ENCODE measurements at regions not wholly inside any gene's neighbourhood (a gene's known extent, or its start where the extent isn't known, plus 50 kb on each side); places are given as distances from the start of the nearest gene placed in this dataset.

DNA sequence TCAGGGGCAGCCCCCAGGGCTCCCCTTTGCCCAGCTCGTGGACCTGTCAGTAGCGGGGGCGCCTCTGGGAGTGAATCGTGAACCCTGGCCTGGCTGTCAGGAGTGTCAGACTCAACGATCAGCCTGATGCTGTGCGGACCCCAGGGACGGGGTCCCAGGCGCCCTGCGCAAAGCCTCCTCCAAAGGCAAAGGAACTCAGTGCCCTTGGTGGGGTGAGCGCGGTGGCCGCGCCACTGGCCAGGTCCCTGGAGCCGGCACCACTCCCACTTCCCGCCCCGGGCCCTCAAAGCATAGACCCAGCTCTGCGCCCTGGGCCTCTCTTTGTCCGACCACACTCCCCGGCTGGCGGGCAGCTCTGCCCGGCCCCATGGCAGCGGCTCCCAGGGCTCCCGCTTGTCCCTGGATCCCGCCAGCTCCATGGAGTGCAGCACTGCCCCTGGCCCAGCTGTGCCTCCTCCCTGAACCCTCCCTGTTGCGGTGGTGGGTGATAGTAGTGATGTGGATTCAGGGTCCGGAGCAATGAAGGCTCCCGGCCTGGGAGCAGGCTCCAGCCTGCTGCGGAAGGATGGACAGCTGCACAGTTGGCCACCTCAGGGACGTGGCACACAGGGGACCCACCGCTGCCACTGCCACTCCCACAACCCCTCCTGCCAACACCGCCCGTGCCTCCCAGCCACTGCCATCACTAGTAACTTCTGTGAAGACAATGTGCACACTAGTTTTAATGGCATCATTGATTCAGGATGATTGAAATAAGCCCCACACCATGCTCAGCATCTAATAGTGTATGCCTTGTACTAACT is 263.8 kb downstream of the ZBBX start:
- TF ChIP-seq, protein P1, sequence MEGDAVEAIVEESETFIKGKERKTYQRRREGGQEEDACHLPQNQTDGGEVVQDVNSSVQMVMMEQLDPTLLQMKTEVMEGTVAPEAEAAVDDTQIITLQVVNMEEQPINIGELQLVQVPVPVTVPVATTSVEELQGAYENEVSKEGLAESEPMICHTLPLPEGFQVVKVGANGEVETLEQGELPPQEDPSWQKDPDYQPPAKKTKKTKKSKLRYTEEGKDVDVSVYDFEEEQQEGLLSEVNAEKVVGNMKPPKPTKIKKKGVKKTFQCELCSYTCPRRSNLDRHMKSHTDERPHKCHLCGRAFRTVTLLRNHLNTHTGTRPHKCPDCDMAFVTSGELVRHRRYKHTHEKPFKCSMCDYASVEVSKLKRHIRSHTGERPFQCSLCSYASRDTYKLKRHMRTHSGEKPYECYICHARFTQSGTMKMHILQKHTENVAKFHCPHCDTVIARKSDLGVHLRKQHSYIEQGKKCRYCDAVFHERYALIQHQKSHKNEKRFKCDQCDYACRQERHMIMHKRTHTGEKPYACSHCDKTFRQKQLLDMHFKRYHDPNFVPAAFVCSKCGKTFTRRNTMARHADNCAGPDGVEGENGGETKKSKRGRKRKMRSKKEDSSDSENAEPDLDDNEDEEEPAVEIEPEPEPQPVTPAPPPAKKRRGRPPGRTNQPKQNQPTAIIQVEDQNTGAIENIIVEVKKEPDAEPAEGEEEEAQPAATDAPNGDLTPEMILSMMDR (IDR thresholded peaks at IDR 0.05) = no peak
- ATAC-seq (ENCODE audit: poor library complexity) (no peak), DNase-seq (peak in 1 of 14 experiments; percentile 6)
- POLR2A ChIA-PET = no interaction called here
- Mint-ChIP-seq H3K4me1 (ENCODE audit: low read depth) (no peaks in the 10 kb centered on the region), H3K36me3 (ENCODE audit: low read depth) (no peaks in the 10 kb centered on the region), H3K9me3 (peaks cover 5% of the 10 kb centered on the region), H3K27ac (no peak overlapping the region), H3K27me3 (no peaks in the 10 kb centered on the region), H3K4me3 (no peak overlapping the region)
- CTCF ChIA-PET = no interaction called here
- H3K9me3 ChIP-seq (ENCODE audit: control insufficient read depth in 1 of 2, insufficient read depth in 1 of 2, low read length in 2 of 2) = peaks cover 0 to 24% of the 10 kb centered on the region in 2 experiments
- no peaks in the 10 kb centered on the region for H3K36me3 ChIP-seq (ENCODE audit: insufficient read depth, low read length)
- H3K4me3 ChIP-seq (ENCODE audit: low read length) = no peak overlapping the region
- H3K27me3 ChIP-seq (ENCODE audit: control insufficient read depth in 1 of 2, insufficient read depth in 2 of 2, low read length in 2 of 2) = no peaks in the 10 kb centered on the region
- intact Hi-C loops (cut with DNase I, micrococcal nuclease) = no loop called here
- no peaks in the 10 kb centered on the region for H3K4me1 ChIP-seq (ENCODE audit: insufficient read depth, low read length)
- H3K27ac ChIP-seq (ENCODE audit: low read depth in 1 of 2, low read length in 2 of 2) = no peak overlapping the region

DNA sequence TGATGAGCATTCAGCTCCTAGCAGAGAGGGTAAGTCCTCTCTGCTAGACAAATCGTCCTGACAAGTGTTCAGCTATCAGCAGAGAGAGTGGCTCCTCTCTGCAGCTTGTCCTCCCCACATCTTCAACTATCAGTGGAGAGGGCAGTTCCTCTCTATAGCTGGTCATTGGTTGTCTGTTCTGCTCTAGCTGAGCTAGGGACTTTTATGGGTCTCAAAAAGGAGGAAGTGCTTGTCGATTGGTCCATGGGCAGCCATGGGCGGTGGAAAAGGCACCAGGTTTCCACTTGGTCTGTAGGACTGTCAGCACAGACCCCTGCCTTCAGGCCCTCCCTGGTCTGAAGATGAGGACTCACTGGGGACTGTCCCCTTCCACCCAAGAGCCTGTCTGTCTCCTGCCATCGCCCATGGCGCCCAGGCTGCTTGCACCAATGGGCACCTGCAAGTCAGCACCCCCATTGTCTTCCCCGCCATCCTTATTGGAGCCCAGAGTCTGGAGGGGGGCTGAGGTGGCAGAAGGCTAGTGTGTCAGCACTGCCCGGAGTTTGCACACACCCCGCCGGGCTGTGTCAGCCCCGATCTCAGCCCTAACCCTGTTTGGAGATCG is 264.7 kb downstream of the ZBBX start:
- POLR2A ChIA-PET = no interaction called here
- Histone ChIP-seq H3K9me3 (ENCODE audit: control insufficient read depth in 1 of 2, insufficient read depth in 1 of 2, low read length in 2 of 2) (peaks cover 0 to 24% of the 10 kb centered on the region in 2 experiments), H3K4me3 (ENCODE audit: low read length) (no peak overlapping the region), H3K27ac (ENCODE audit: low read depth in 1 of 2, low read length in 2 of 2) (no peak overlapping the region), H3K27me3 (ENCODE audit: control insufficient read depth in 1 of 2, insufficient read depth in 2 of 2, low read length in 2 of 2) (no peaks in the 10 kb centered on the region), H3K4me1 (ENCODE audit: insufficient read depth, low read length) (no peaks in the 10 kb centered on the region), H3K36me3 (ENCODE audit: insufficient read depth, low read length) (no peaks in the 10 kb centered on the region)
- TF ChIP-seq, protein P1 (IDR thresholded peaks at IDR 0.05) = no peak
- no peaks in the 10 kb centered on the region for H3K36me3 Mint-ChIP-seq (ENCODE audit: low read depth)
- H3K27me3 Mint-ChIP-seq = no peaks in the 10 kb centered on the region
- ATAC-seq (ENCODE audit: poor library complexity) (no peak), DNase-seq (no peak)
- H3K4me3 Mint-ChIP-seq = no peak overlapping the region
- no peaks in the 10 kb centered on the region for H3K4me1 Mint-ChIP-seq (ENCODE audit: low read depth)
- H3K27ac Mint-ChIP-seq = no peak overlapping the region
- H3K9me3 Mint-ChIP-seq = peaks cover 5% of the 10 kb centered on the region
- intact Hi-C loops (cut with DNase I, micrococcal nuclease) = no loop called here
- CTCF ChIA-PET = no interaction called here

DNA sequence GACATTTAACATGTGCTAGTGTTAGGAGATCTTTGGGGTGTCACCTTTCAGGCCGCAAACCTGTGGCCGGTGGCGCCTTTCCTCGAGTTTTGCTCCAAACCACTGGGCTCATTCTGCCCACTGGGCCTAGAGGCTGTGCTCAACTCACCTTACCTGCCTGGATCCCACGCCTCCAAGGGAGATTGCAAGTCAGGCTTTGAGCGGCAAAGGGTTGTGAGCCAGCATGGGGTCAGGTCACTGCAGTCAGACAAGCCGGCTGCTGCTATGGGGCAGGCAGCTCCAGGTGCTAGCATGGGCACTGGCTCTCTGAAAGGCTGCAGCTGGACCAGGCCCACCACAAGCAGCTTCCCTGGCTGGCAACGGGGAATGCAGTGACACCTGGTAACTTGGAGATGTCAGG is 265.5 kb downstream of the ZBBX start:
- Histone ChIP-seq H3K27ac (ENCODE audit: low read depth in 1 of 2, low read length in 2 of 2) (no peak overlapping the region), H3K4me1 (ENCODE audit: insufficient read depth, low read length) (no peaks in the 10 kb centered on the region), H3K27me3 (ENCODE audit: control insufficient read depth in 1 of 2, insufficient read depth in 2 of 2, low read length in 2 of 2) (no peaks in the 10 kb centered on the region), H3K4me3 (ENCODE audit: low read length) (no peak overlapping the region), H3K9me3 (ENCODE audit: control insufficient read depth in 1 of 2, insufficient read depth in 1 of 2, low read length in 2 of 2) (peaks cover 0 to 24% of the 10 kb centered on the region in 2 experiments), H3K36me3 (ENCODE audit: insufficient read depth, low read length) (no peaks in the 10 kb centered on the region)
- no peaks in the 10 kb centered on the region for H3K27me3 Mint-ChIP-seq
- DNase-seq (no peak), ATAC-seq (ENCODE audit: poor library complexity) (no peak)
- intact Hi-C loops (cut with DNase I, micrococcal nuclease) = no loop called here
- ChIA-PET POLR2A (no interaction called here), CTCF (no interaction called here)
- H3K4me3 Mint-ChIP-seq = no peak overlapping the region
- H3K4me1 Mint-ChIP-seq (ENCODE audit: low read depth) = no peaks in the 10 kb centered on the region
- H3K27ac Mint-ChIP-seq = no peak overlapping the region
- TF ChIP-seq, protein P1 (IDR thresholded peaks at IDR 0.05) = no peak
- H3K9me3 Mint-ChIP-seq = peaks cover 5% of the 10 kb centered on the region
- no peaks in the 10 kb centered on the region for H3K36me3 Mint-ChIP-seq (ENCODE audit: low read depth)

All from CD4-positive, alpha-beta T cell (primary cell).